ENCODE measurements at regions not wholly inside any gene's neighbourhood (a gene's known extent, or its start where the extent isn't known, plus 50 kb on each side); places are given as distances from the start of the nearest gene placed in this dataset.
"Not testable (repeated sequence)": the region's sequence is repeated elsewhere in the genome, so short reads cannot be mapped to it uniquely, and the experiment has no call there.

- CTCF ChIA-PET = no interaction called here
- Mint-ChIP-seq H3K4me1 (ENCODE audit: insufficient read depth, unreplicated experiment) (no peaks in the 10 kb centered on the region), H3K27ac (ENCODE audit: low read depth, unreplicated experiment) (no peak overlapping the region), H3K36me3 (ENCODE audit: insufficient read depth, unreplicated experiment) (no peaks in the 10 kb centered on the region), H3K4me3 (ENCODE audit: unreplicated experiment) (no peak overlapping the region), H3K9me3 (ENCODE audit: unreplicated experiment) (no peaks in the 10 kb centered on the region), H3K27me3 (ENCODE audit: insufficient read depth, unreplicated experiment) (peaks cover 25% of the 10 kb centered on the region)
- POLR2A ChIA-PET = interaction anchor here (0.5 to 0.6 kb wide), 2 partner anchors 570 to 846 kb away, joined by 3 to 4 read pairs; no protein-coding TSS in a partner anchor
- no peak for TF ChIP-seq CTCF (IDR thresholded peaks at IDR 0.05; ENCODE audit: unreplicated experiment)
- intact Hi-C loops (cut with micrococcal nuclease) = no loop called here
- DNase-seq (ENCODE audit: unreplicated experiment) = no peak
- BruUV-seq (replicated peaks) = no TSS peak
Observed at GRCh38 chr5:86565197-86565789, 52.4 kb upstream of the COX7C start.

- H3K36me3 Mint-ChIP-seq (ENCODE audit: insufficient read depth, unreplicated experiment); BruUV-seq (replicated peaks); DNase-seq (ENCODE audit: unreplicated experiment); H3K4me3 Mint-ChIP-seq (ENCODE audit: unreplicated experiment); intact Hi-C loops (cut with micrococcal nuclease); H3K27ac Mint-ChIP-seq (ENCODE audit: low read depth, unreplicated experiment); H3K9me3 Mint-ChIP-seq (ENCODE audit: unreplicated experiment); POLR2A ChIA-PET; H3K4me1 Mint-ChIP-seq (ENCODE audit: insufficient read depth, unreplicated experiment): not testable (repeated sequence)
- H3K27me3 Mint-ChIP-seq (ENCODE audit: insufficient read depth, unreplicated experiment) = peaks cover 18% of the 10 kb centered on the region
- CTCF ChIA-PET = interaction anchor here (1.2 kb wide), 1 partner anchor 11 kb away, joined by 4 read pairs; no protein-coding TSS in a partner anchor
Observed at GRCh38 chr5:86566030-86566429, 51.7 kb upstream of the COX7C start.

Measured in MCF 10A (cell line).